H9 (cell line): ENCODE measurements at regions not wholly inside any gene's neighbourhood (a gene's known extent, or its start where the extent isn't known, plus 50 kb on each side); places are given as distances from the start of the nearest gene placed in this dataset.

Experiments used
- DNase-seq: peaks from one replicate; pipeline ENCODE4 v3.0.0-alpha.2; 2017
- H2AFZ ChIP-seq: one replicate; pipeline ENCODE4 v1.6.1; 2013; ENCODE audit warnings: mild to moderate bottlenecking, low read length, control low read depth, moderate library complexity
- H2AK5ac ChIP-seq: 2 replicates; pipeline ENCODE4 v1.6.1; 2013; ENCODE audit warnings: low read length, control low read depth, mixed read lengths; ENCODE audit not compliant: insufficient read length
- H2BK120ac ChIP-seq: one replicate; pipeline ENCODE4 v1.6.1; 2013; ENCODE audit warnings: low read depth, mild to moderate bottlenecking, low read length, control low read depth, inconsistent platforms; ENCODE audit not compliant: poor library complexity, severe bottlenecking
- H2BK12ac ChIP-seq: 2 replicates; pipeline ENCODE4 v1.6.1; 2013; ENCODE audit warnings: low read length, control low read depth, mixed read lengths, low read depth; ENCODE audit not compliant: insufficient read length
- H2BK15ac ChIP-seq: 2 replicates; pipeline ENCODE4 v1.6.1; 2013; ENCODE audit warnings: low read depth, low read length, control low read depth
- H2BK20ac ChIP-seq: one replicate; pipeline ENCODE4 v1.6.1; 2013; ENCODE audit warnings: low read depth, mild to moderate bottlenecking, low read length, control low read depth, inconsistent platforms; ENCODE audit not compliant: poor library complexity, severe bottlenecking
- H2BK5ac ChIP-seq: 2 replicates; pipeline ENCODE4 v1.6.1; 2013; ENCODE audit warnings: low read length, control low read depth, mixed read lengths; ENCODE audit not compliant: insufficient read length
- H3K14ac ChIP-seq: 2 replicates; pipeline ENCODE4 v1.6.1; 2013; ENCODE audit warnings: low read length, control low read depth; ENCODE audit not compliant: insufficient read depth
- H3K18ac ChIP-seq: 2 replicates; pipeline ENCODE4 v1.6.1; 2013; ENCODE audit warnings: low read depth, mild to moderate bottlenecking, mixed read lengths, low read length, control low read depth; ENCODE audit not compliant: insufficient read length
- H3K23ac ChIP-seq: 2 replicates; pipeline ENCODE4 v1.6.1; 2013; ENCODE audit warnings: low read length, control low read depth, mixed read lengths, low read depth; ENCODE audit not compliant: insufficient read length
- H3K23me2 ChIP-seq: 2 replicates; pipeline ENCODE4 v1.6.1; 2013; ENCODE audit warnings: low read depth, mild to moderate bottlenecking, mixed read lengths, low read length, control low read depth; ENCODE audit not compliant: insufficient read length, poor library complexity, severe bottlenecking
- H3K27ac ChIP-seq: 2 replicates; pipeline ENCODE4 v1.5.1; 2013; ENCODE audit warnings: low read length, control low read depth, mixed read lengths, low read depth; ENCODE audit not compliant: insufficient read length
- H3K27me3 ChIP-seq: 2 replicates; pipeline ENCODE4 v1.6.1; 2013; ENCODE audit warnings: low read length, control low read depth, inconsistent platforms; ENCODE audit not compliant: insufficient read depth
- H3K4ac ChIP-seq: 2 replicates; pipeline ENCODE4 v1.6.1; 2013; ENCODE audit warnings: low read depth, mild to moderate bottlenecking, control low read depth, inconsistent platforms, low read length, moderate library complexity
- H3K4me1 ChIP-seq: 2 replicates; pipeline ENCODE4 v1.6.1; 2013; ENCODE audit warnings: low read length, control low read depth, inconsistent platforms; ENCODE audit not compliant: insufficient read depth
- H3K4me2 ChIP-seq: 2 replicates; pipeline ENCODE4 v1.6.1; 2013; ENCODE audit warnings: low read length, control low read depth, mixed read lengths; ENCODE audit not compliant: insufficient read length, insufficient read depth
- H3K56ac ChIP-seq: 2 replicates; pipeline ENCODE4 v1.6.1; 2013; ENCODE audit warnings: low read depth, mild to moderate bottlenecking, mixed read lengths, low read length, control low read depth; ENCODE audit not compliant: insufficient read length
- H3K79me1 ChIP-seq: 2 replicates; pipeline ENCODE4 v1.6.1; 2013; ENCODE audit warnings: low read depth, mild to moderate bottlenecking, moderate library complexity, low read length, control low read depth, inconsistent platforms; ENCODE audit not compliant: insufficient read depth, poor library complexity, severe bottlenecking
- H3K79me2 ChIP-seq: 2 replicates; pipeline ENCODE4 v1.6.1; 2013; ENCODE audit warnings: low read length, control low read depth, inconsistent platforms; ENCODE audit not compliant: insufficient read depth
- H3K9ac ChIP-seq: 2 replicates; pipeline ENCODE4 v1.6.1; 2013; ENCODE audit warnings: low read length, control low read depth, mixed read lengths; ENCODE audit not compliant: insufficient read length; ENCODE audit errors: extremely low read depth
- H3K9me3 ChIP-seq: one replicate; pipeline ENCODE4 v1.6.1; 2013; ENCODE audit warnings: low read depth, low read length, inconsistent platforms; ENCODE audit not compliant: control insufficient read depth
- H3T11ph ChIP-seq: one replicate; pipeline ENCODE4 v1.6.1; 2013; ENCODE audit warnings: mild to moderate bottlenecking, low read length, control low read depth, inconsistent platforms
- H4K20me1 ChIP-seq: one replicate; pipeline ENCODE4 v1.6.1; 2013; ENCODE audit not compliant: control insufficient read depth, insufficient read length, insufficient read depth
- H4K5ac ChIP-seq: 2 replicates; pipeline ENCODE4 v1.6.1; 2013; ENCODE audit warnings: low read depth, mild to moderate bottlenecking, mixed read lengths, low read length, control low read depth; ENCODE audit not compliant: insufficient read length
- H4K8ac ChIP-seq: replicated peaks from 2 replicates; pipeline ENCODE4 v1.6.1; 2013; ENCODE audit warnings: low read length, control low read depth, mixed read lengths, low read depth; ENCODE audit not compliant: insufficient read length
- H4K91ac ChIP-seq: 2 replicates; pipeline ENCODE4 v1.6.1; 2013; ENCODE audit warnings: low read depth, mild to moderate bottlenecking, moderate library complexity, mixed read lengths, low read length, control low read depth; ENCODE audit not compliant: insufficient read length
- H3K27ac Mint-ChIP-seq, 3 experiments: 2 replicates in 2 of 3; 3 replicates in 1 of 3; pipeline ENCODE4 v1.8.0; 2020 to 2021; ENCODE audit warnings: mixed read lengths in 3 of 3, mild to moderate bottlenecking in 1 of 3, moderate library complexity in 1 of 3
- H3K27me3 Mint-ChIP-seq: 2 replicates; pipeline ENCODE4 v1.8.0; 2021; ENCODE audit warnings: low read depth, mild to moderate bottlenecking, moderate library complexity, mixed read lengths
- H3K36me3 Mint-ChIP-seq, 3 experiments: 2 replicates in 2 of 3; 3 replicates in 1 of 3; pipeline ENCODE4 v1.8.0; 2020 to 2021; ENCODE audit warnings: low read depth in 3 of 3, mixed read lengths in 3 of 3; ENCODE audit not compliant: insufficient read depth in 1 of 3
- H3K4me1 Mint-ChIP-seq, 2 experiments: 2 replicates each; pipeline ENCODE4 v1.8.0; 2020; ENCODE audit warnings: mixed read lengths in 2 of 2
- H3K4me3 Mint-ChIP-seq, 2 experiments: 2 replicates in 1 of 2; 3 replicates in 1 of 2; pipeline ENCODE4 v1.8.0; 2020 to 2021; ENCODE audit warnings: mild to moderate bottlenecking in 2 of 2, mixed read lengths in 2 of 2, moderate library complexity in 1 of 2
- H3K9me3 Mint-ChIP-seq, 2 experiments: 2 replicates in 1 of 2; 3 replicates in 1 of 2; pipeline ENCODE4 v1.8.0; 2020; ENCODE audit warnings: mild to moderate bottlenecking in 2 of 2, mixed read lengths in 2 of 2, moderate library complexity in 1 of 2
- CTCF ChIP-seq: fragments of 200-600 bp; sonication (generic); conservative IDR thresholded peaks from 3 replicates; pipeline ENCODE4 v1.8.0; 2021; ENCODE audit warnings: antibody characterized with exemption, mild to moderate bottlenecking
- WGBS: extraction: QIAGEN DNeasy Blood & Tissue Kit; methylation state at CpG from one replicate; pipeline ENCODE4 v1.1.7; 2013; ENCODE audit warnings: missing lambda C conversion rate, low lambda C conversion rate, mixed read lengths; ENCODE audit not compliant: insufficient read length; ENCODE audit errors: extremely low coverage; 5-methylcytosine and 5-hydroxymethylcytosine counted together

- Histone ChIP-seq H3K23ac (no peak overlapping the region), H4K20me1 (no peaks in the 10 kb centered on the region), H4K5ac (no peak overlapping the region), H3K56ac (no peak overlapping the region), H3K79me2 (no peaks in the 10 kb centered on the region), H2BK20ac (no peak overlapping the region), H2AFZ (no peak overlapping the region), H2BK120ac (no peak overlapping the region), H3K23me2 (no peaks in the 10 kb centered on the region), H3K18ac (no peak overlapping the region), H4K8ac (no peak overlapping the region), H3K27ac (no peak overlapping the region), H3K4me1 (no peaks in the 10 kb centered on the region; the same call in 1 of the 2 replicates), H2AK5ac (no peak overlapping the region), H3K9ac (no peak overlapping the region), H3K9me3 (no peaks in the 10 kb centered on the region), H2BK15ac (no peak overlapping the region), H2BK12ac (no peak overlapping the region), H2BK5ac (no peak overlapping the region), H3K14ac (no peak overlapping the region), H3K27me3 (no peaks in the 10 kb centered on the region), H4K91ac (no peak overlapping the region), H3K79me1 (no peaks in the 10 kb centered on the region), H3K4me2 (no peak overlapping the region), H3T11ph (no peak overlapping the region), H3K4ac (no peak overlapping the region)
- no peaks in the 10 kb centered on the region for H3K36me3 Mint-ChIP-seq
- TF ChIP-seq CTCF = no peak
- H3K4me1 Mint-ChIP-seq = peaks cover 7 to 11% of the 10 kb centered on the region in 2 experiments
- no peak for DNase-seq
- WGBS = no CpG with 5 or more reads among the region's 6 CpGs
- no peak overlapping the region; a peak in 1 of 7 replicates for H3K27ac Mint-ChIP-seq
- H3K4me3 Mint-ChIP-seq = no peak overlapping the region
- no peaks in the 10 kb centered on the region for H3K27me3 Mint-ChIP-seq
- H3K9me3 Mint-ChIP-seq = no peaks in the 10 kb centered on the region
Observed at GRCh38 chr6:105588123-105588710, 185.3 kb upstream of the PREP start.
